GM12865 (cell line): ENCODE measurements at regions not wholly inside any gene's neighbourhood (a gene's known extent, or its start where the extent isn't known, plus 50 kb on each side); places are given as distances from the start of the nearest gene placed in this dataset.

ENCODE experiments used
- DNase-seq: peaks from one replicate; pipeline ENCODE4 v3.0.0; 2010; ENCODE audit warnings: low read depth
- H3K4me3 ChIP-seq: 2 replicates; pipeline ENCODE4 v1.5.1; 2011; ENCODE audit warnings: mild to moderate bottlenecking, low read depth, low read length, control low read depth
- CTCF ChIP-seq: IDR thresholded peaks from 2 replicates; pipeline ENCODE4 v1.5.1; 2011; ENCODE audit warnings: low read length, control low read depth, low read depth, inconsistent platforms; ENCODE audit not compliant: insufficient read depth; ENCODE audit errors: missing control alignments

GRCh38 chr18:38688416-38688815 lies 1122.8 kb upstream of the CELF4 start:
- TF ChIP-seq CTCF = no peak
- H3K4me3 ChIP-seq = no peak overlapping the region
- no peak for DNase-seq

- DNase-seq = no peak
- TF ChIP-seq CTCF = no peak
- no peak overlapping the region for H3K4me3 ChIP-seq
Measured at GRCh38 chr18:38670486-38670885, 1104.9 kb upstream of the CELF4 start.

- no peak overlapping the region for H3K4me3 ChIP-seq
- no peak for TF ChIP-seq CTCF
- no peak for DNase-seq
Measured at GRCh38 chr18:38664929-38665328, 1099.3 kb upstream of the CELF4 start.

- no peak for TF ChIP-seq CTCF
- H3K4me3 ChIP-seq = no peak overlapping the region
- DNase-seq = no peak
Measured at GRCh38 chr18:38663682-38664081, 1098.1 kb upstream of the CELF4 start.

GRCh38 chr18:38663270-38663669 lies 1097.7 kb upstream of the CELF4 start:
- TF ChIP-seq CTCF = no peak
- DNase-seq = no peak
- H3K4me3 ChIP-seq = no peak overlapping the region

GRCh38 chr18:38654946-38655345 lies 1089.3 kb upstream of the CELF4 start:
- DNase-seq = no peak
- no peak for TF ChIP-seq CTCF
- H3K4me3 ChIP-seq = no peak overlapping the region

- no peak for TF ChIP-seq CTCF
- H3K4me3 ChIP-seq = no peak overlapping the region
- no peak for DNase-seq
Measured at GRCh38 chr18:38651736-38652135, 1086.1 kb upstream of the CELF4 start.
